PC-3 (cell line): ENCODE measurements at regions not wholly inside any gene's neighbourhood (a gene's known extent, or its start where the extent isn't known, plus 50 kb on each side); places are given as distances from the start of the nearest gene placed in this dataset.

ENCODE experiments used
- EZH2phosphoT487 ChIP-seq: fragments of 300-600 bp; sonication (generic); IDR thresholded peaks from 2 replicates; pipeline ENCODE4 v1.6.1; 2018; ENCODE audit warnings: mild to moderate bottlenecking, antibody characterized with exemption, low read length, borderline replicate concordance
- TF ChIP-seq, protein P1 (sequence below): fragments of 300-600 bp; sonication (generic); conservative IDR thresholded peaks from 2 replicates; pipeline ENCODE4 v1.5.1; 2017; ENCODE audit warnings: antibody characterized with exemption, low read depth, mild to moderate bottlenecking, low read length

DNA sequence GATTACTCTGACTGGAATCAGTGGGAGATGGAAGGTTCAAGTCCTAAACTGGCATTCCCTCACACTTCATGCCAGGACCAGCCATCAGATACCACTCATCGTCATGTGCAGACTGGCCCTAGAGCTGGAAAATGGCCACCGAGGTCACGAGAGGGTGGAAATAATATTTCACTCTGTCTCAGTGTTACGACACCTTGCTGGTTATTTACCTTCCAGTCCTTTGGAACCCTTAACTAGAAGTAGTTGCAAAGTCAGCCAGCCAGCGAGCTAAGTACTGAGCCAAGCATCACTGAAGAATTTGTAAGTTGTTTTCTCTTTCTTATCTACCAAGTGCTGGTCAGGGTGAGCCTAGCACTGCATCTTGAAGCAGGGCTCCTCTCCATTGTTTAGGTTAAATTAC is 309.9 kb upstream of the RASGRP1 start:
- TF ChIP-seq, protein P1, sequence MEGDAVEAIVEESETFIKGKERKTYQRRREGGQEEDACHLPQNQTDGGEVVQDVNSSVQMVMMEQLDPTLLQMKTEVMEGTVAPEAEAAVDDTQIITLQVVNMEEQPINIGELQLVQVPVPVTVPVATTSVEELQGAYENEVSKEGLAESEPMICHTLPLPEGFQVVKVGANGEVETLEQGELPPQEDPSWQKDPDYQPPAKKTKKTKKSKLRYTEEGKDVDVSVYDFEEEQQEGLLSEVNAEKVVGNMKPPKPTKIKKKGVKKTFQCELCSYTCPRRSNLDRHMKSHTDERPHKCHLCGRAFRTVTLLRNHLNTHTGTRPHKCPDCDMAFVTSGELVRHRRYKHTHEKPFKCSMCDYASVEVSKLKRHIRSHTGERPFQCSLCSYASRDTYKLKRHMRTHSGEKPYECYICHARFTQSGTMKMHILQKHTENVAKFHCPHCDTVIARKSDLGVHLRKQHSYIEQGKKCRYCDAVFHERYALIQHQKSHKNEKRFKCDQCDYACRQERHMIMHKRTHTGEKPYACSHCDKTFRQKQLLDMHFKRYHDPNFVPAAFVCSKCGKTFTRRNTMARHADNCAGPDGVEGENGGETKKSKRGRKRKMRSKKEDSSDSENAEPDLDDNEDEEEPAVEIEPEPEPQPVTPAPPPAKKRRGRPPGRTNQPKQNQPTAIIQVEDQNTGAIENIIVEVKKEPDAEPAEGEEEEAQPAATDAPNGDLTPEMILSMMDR: no peak
- TF ChIP-seq EZH2phosphoT487: no peak
